HG03135 (cell line): ENCODE measurements at regions not wholly inside any gene's neighbourhood (a gene's known extent, or its start where the extent isn't known, plus 50 kb on each side); places are given as distances from the start of the nearest gene placed in this dataset.

ENCODE experiments used
- ATAC-seq: cut with Tn5 transposase; IDR thresholded peaks from one replicate; pipeline ENCODE4 v1.9.1; 2021; ENCODE audit warnings: mild to moderate bottlenecking, moderate library complexity; ENCODE audit not compliant: unreplicated experiment

GRCh38 chr9:107660976-107661375, 171.4 kb upstream of the KLF4 start:
- ATAC-seq: no peak

- no peak for ATAC-seq
Observed at GRCh38 chr9:107653263-107653821, 163.8 kb upstream of the KLF4 start.

- no peak for ATAC-seq
Observed at GRCh38 chr9:107650995-107651394, 161.4 kb upstream of the KLF4 start.

GRCh38 chr9:107650321-107650720, 160.8 kb upstream of the KLF4 start:
- ATAC-seq: no peak

GRCh38 chr9:107648153-107648715, 158.7 kb upstream of the KLF4 start:
- no peak for ATAC-seq

- no peak for ATAC-seq
Observed at GRCh38 chr9:107647611-107648010, 158.0 kb upstream of the KLF4 start.

- ATAC-seq: no peak
Observed at GRCh38 chr9:107647141-107647540, 157.6 kb upstream of the KLF4 start.

- ATAC-seq: no peak
Observed at GRCh38 chr9:107645464-107645833, 155.9 kb upstream of the KLF4 start.

GRCh38 chr9:107644733-107645463, 155.3 kb upstream of the KLF4 start:
- ATAC-seq: no peak

- ATAC-seq: no peak
Observed at GRCh38 chr9:107639426-107639825, 149.9 kb upstream of the KLF4 start.

GRCh38 chr9:107638521-107639310, 149.1 kb upstream of the KLF4 start:
- ATAC-seq: no peak

- no peak for ATAC-seq
Observed at GRCh38 chr9:107637421-107638420, 148.2 kb upstream of the KLF4 start.

- no peak for ATAC-seq
Observed at GRCh38 chr9:107636571-107637381, 147.2 kb upstream of the KLF4 start.

GRCh38 chr9:107635803-107636174, 146.2 kb upstream of the KLF4 start:
- ATAC-seq: no peak

GRCh38 chr9:107635101-107635802, 145.7 kb upstream of the KLF4 start:
- no peak for ATAC-seq

- ATAC-seq: no peak
Observed at GRCh38 chr9:107633406-107633805, 143.8 kb upstream of the KLF4 start.

- no peak for ATAC-seq
Observed at GRCh38 chr9:107632661-107633060, 143.1 kb upstream of the KLF4 start.

GRCh38 chr9:107632216-107632615, 142.6 kb upstream of the KLF4 start:
- ATAC-seq: no peak

- ATAC-seq: no peak
Observed at GRCh38 chr9:107631788-107632187, 142.2 kb upstream of the KLF4 start.
